ENCODE measurements at regions not wholly inside any gene's neighbourhood (a gene's known extent, or its start where the extent isn't known, plus 50 kb on each side); places are given as distances from the start of the nearest gene placed in this dataset.

- no TSS peak for BruUV-seq (replicated peaks)
- no peaks in the 10 kb centered on the region for H3K4me1 ChIP-seq (ENCODE audit: control insufficient read depth in 1 of 2, insufficient read depth in 2 of 2, low read length in 2 of 2)
- H3K9me3 ChIP-seq (ENCODE audit: control insufficient read depth in 1 of 2, insufficient read depth in 1 of 2, low read depth in 1 of 2, low read length in 2 of 2): no peaks in the 10 kb centered on the region
- ChIA-PET CTCF (interaction anchor here (1.2 kb wide), 1 partner anchor 22 kb away, joined by 3 read pairs; no protein-coding TSS in a partner anchor), RAD21 (ENCODE audit: low non-redundant PET in 1 of 2, low total read pairs in 2 of 2, uncharacterized antibody in 2 of 2, unreplicated experiment in 2 of 2) (no interaction called here), POLR2A (no interaction called here)
- H3K79me2 ChIP-seq (ENCODE audit: insufficient read depth, low read length): no peaks in the 10 kb centered on the region
- H3K27ac ChIP-seq (ENCODE audit: low read depth, low read length): no peak overlapping the region
- H3K9me2 ChIP-seq (ENCODE audit: insufficient read depth): no peaks in the 10 kb centered on the region
- H3K27me3 ChIP-seq (ENCODE audit: insufficient read depth, low read length): peaks cover 21% of the 10 kb centered on the region
- H3K4me3 ChIP-seq (replicated peaks in 1 of 2; ENCODE audit: low read depth in 1 of 2, low read length in 2 of 2): no peak overlapping the region
- TF ChIP-seq ELF1 (IDR thresholded peaks at IDR 0.05; ENCODE audit: borderline replicate concordance, low read depth) (no peak), SRF (IDR thresholded peaks at IDR 0.05; ENCODE audit: low read depth) (no peak), CBX3 (IDR thresholded peaks at IDR 0.05; ENCODE audit: low read depth) (no peak), ZBTB33 (IDR thresholded peaks at IDR 0.05; ENCODE audit: extremely low read depth, insufficient replicate concordance, low read length) (no peak), SP1 (IDR thresholded peaks at IDR 0.05; ENCODE audit: low read depth) (no peak), POLR2AphosphoS5 (IDR thresholded peaks at IDR 0.05; ENCODE audit: low read depth, low read length) (no peak), RAD21 (IDR thresholded peaks at IDR 0.05; ENCODE audit: low read depth) (no peak), ATF3 (IDR thresholded peaks at IDR 0.05) (no peak), ZNF274 (IDR thresholded peaks at IDR 0.05; ENCODE audit: low read depth, low read length) (no peak), FOSL1 (IDR thresholded peaks at IDR 0.05; ENCODE audit: low read depth) (no peak)
- H2AFZ ChIP-seq (ENCODE audit: low read depth, low read length, poor library complexity, severe bottlenecking): no peak overlapping the region
- H3K4me2 ChIP-seq (ENCODE audit: low read length): no peak overlapping the region
- no peaks in the 10 kb centered on the region for H3K36me3 ChIP-seq (ENCODE audit: control insufficient read depth in 1 of 2, insufficient read depth in 2 of 2, low read length in 2 of 2)
- intact Hi-C loops (cut with micrococcal nuclease): no loop called here
- DNase-seq (ENCODE audit: low read depth, low spot score): no peak
- H3K9ac ChIP-seq (ENCODE audit: low read length): no peak overlapping the region
- no peak for ATAC-seq
- H4K20me1 ChIP-seq (ENCODE audit: insufficient read depth): no peaks in the 10 kb centered on the region
Measured at GRCh38 chr10:120970595-120971529, 119.7 kb downstream of the WDR11 start.
